ENCODE measurements at regions not wholly inside any gene's neighbourhood (a gene's known extent, or its start where the extent isn't known, plus 50 kb on each side); places are given as distances from the start of the nearest gene placed in this dataset.

GRCh38 chr4:161321706-161322105 is 842.1 kb downstream of the FSTL5 start:
- TF ChIP-seq POLR2A (IDR thresholded peaks at IDR 0.05) (no peak), CTCF (IDR thresholded peaks at IDR 0.05) (no peak)
